ENCODE measurements at regions not wholly inside any gene's neighbourhood (a gene's known extent, or its start where the extent isn't known, plus 50 kb on each side); places are given as distances from the start of the nearest gene placed in this dataset.

DNA sequence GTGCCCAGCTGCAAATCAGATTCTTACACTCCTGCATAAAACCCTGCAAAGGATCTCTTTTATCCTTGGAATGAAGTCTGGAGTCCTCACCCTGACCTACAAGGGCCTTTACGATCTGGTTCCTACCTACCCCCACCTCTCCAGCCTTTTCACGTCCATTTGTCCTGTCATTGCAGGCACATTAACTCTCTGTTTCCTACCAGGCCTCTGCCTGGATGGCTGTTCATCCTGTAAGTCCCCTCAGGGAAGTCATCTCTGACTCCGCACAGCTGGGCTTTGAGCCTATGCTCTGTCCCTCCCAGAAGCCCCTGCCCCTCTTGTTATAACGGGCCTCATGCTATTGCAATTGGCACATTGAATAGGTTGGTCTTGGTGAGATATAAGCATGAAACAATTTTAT is 96.8 kb upstream of the USP24 start:
- DNase-seq (ENCODE audit: low spot score in 2 of 2), result no peak
- WGBS, result 90% methylated on average over 4 of the region's 4 CpGs

GRCh38 chr1:55311057-55311641 is 96.0 kb upstream of the USP24 start:
- Histone ChIP-seq H3K9me3 (no peaks in the 10 kb centered on the region), H3K4me1 (peaks cover 2% of the 10 kb centered on the region), H3K36me3 (no peaks in the 10 kb centered on the region), H3K4me3 (no peak overlapping the region), H3K27ac (no peak overlapping the region), H3K27me3 (no peaks in the 10 kb centered on the region)
- WGBS, result 57% methylated on average over 7 of the region's 7 CpGs
- TF ChIP-seq POLR2AphosphoS5 (IDR thresholded peaks at IDR 0.05), result no peak
- TF ChIP-seq CTCF (IDR thresholded peaks at IDR 0.05), result no peak
- no peak for TF ChIP-seq EP300 (IDR thresholded peaks at IDR 0.05)
- TF ChIP-seq POLR2A (IDR thresholded peaks at IDR 0.05), result no peak
- DNase-seq (ENCODE audit: low spot score in 2 of 2), result no peak

More for the DNA sequence above, 96.8 kb upstream of the USP24 start:
- TF ChIP-seq EP300 (IDR thresholded peaks at IDR 0.05), result no peak
- TF ChIP-seq POLR2A (IDR thresholded peaks at IDR 0.05), result no peak
- no peak for TF ChIP-seq CTCF (IDR thresholded peaks at IDR 0.05)
- TF ChIP-seq POLR2AphosphoS5 (IDR thresholded peaks at IDR 0.05), result no peak
- no peak overlapping the region for H3K27ac ChIP-seq
- no peaks in the 10 kb centered on the region for H3K36me3 ChIP-seq
- H3K4me3 ChIP-seq, result no peak overlapping the region
- no peaks in the 10 kb centered on the region for H3K9me3 ChIP-seq
- H3K4me1 ChIP-seq, result peaks cover 2% of the 10 kb centered on the region
- no peaks in the 10 kb centered on the region for H3K27me3 ChIP-seq

GRCh38 chr1:55310505-55310971 is 95.4 kb upstream of the USP24 start:
- DNase-seq (ENCODE audit: low spot score in 2 of 2), result no peak
- H3K27me3 ChIP-seq, result no peaks in the 10 kb centered on the region
- peaks cover 2% of the 10 kb centered on the region for H3K4me1 ChIP-seq
- H3K4me3 ChIP-seq, result no peak overlapping the region
- no peak overlapping the region for H3K27ac ChIP-seq
- no peaks in the 10 kb centered on the region for H3K36me3 ChIP-seq
- WGBS, result 59% methylated on average over 3 of the region's 3 CpGs
- no peak for TF ChIP-seq EP300 (IDR thresholded peaks at IDR 0.05)
- no peak for TF ChIP-seq CTCF (IDR thresholded peaks at IDR 0.05)
- no peak for TF ChIP-seq POLR2A (IDR thresholded peaks at IDR 0.05)
- TF ChIP-seq POLR2AphosphoS5 (IDR thresholded peaks at IDR 0.05), result no peak
- H3K9me3 ChIP-seq, result no peaks in the 10 kb centered on the region

- no peak for DNase-seq (ENCODE audit: low spot score in 2 of 2)
- no peaks in the 10 kb centered on the region for H3K36me3 ChIP-seq
- peaks cover 2% of the 10 kb centered on the region for H3K4me1 ChIP-seq
- no peaks in the 10 kb centered on the region for H3K27me3 ChIP-seq
- no peak overlapping the region for H3K27ac ChIP-seq
- H3K4me3 ChIP-seq, result no peak overlapping the region
- H3K9me3 ChIP-seq, result no peaks in the 10 kb centered on the region
- TF ChIP-seq POLR2AphosphoS5 (IDR thresholded peaks at IDR 0.05) (no peak), EP300 (IDR thresholded peaks at IDR 0.05) (no peak), CTCF (IDR thresholded peaks at IDR 0.05) (no peak), POLR2A (IDR thresholded peaks at IDR 0.05) (no peak)
- 78% methylated on average over 16 of the region's 18 CpGs for WGBS
Measured at GRCh38 chr1:55309786-55310504, 94.8 kb upstream of the USP24 start.

GRCh38 chr1:55309053-55309452 is 93.9 kb upstream of the USP24 start:
- no peak overlapping the region for H3K4me3 ChIP-seq
- no peak overlapping the region for H3K27ac ChIP-seq
- no peaks in the 10 kb centered on the region for H3K36me3 ChIP-seq
- peaks cover 2% of the 10 kb centered on the region for H3K4me1 ChIP-seq
- DNase-seq (ENCODE audit: low spot score in 2 of 2), result no peak
- 94% methylated on average over 2 of the region's 2 CpGs for WGBS
- TF ChIP-seq EP300 (IDR thresholded peaks at IDR 0.05) (no peak), POLR2AphosphoS5 (IDR thresholded peaks at IDR 0.05) (no peak), CTCF (IDR thresholded peaks at IDR 0.05) (no peak), POLR2A (IDR thresholded peaks at IDR 0.05) (no peak)
- H3K9me3 ChIP-seq, result no peaks in the 10 kb centered on the region
- no peaks in the 10 kb centered on the region for H3K27me3 ChIP-seq

All from suprapubic skin (tissue), 4 donors.